CD4-positive, CD25-positive, alpha-beta regulatory T cell (primary cell): ENCODE measurements at regions not wholly inside any gene's neighbourhood (a gene's known extent, or its start where the extent isn't known, plus 50 kb on each side); places are given as distances from the start of the nearest gene placed in this dataset.

ENCODE experiments used
- ATAC-seq, 2 donors: fragments of 150-1000 bp; cut with Tn5 transposase; one replicate each; pipeline ENCODE4 v1.10.0; 2021; ENCODE audit warnings: low read depth in 2 of 2, moderate number of reproducible peaks in 2 of 2, moderate library complexity in 1 of 2
- DNase-seq, 3 donors: peaks; one replicate each; pipeline versions ENCODE4 v3.0.0 to v3.0.0-alpha.2; 2012 to 2022; ENCODE audit warnings: mixed read lengths in 1 of 3
- H3K27ac ChIP-seq: one replicate; pipeline ENCODE4 v1.7.0; 2013; ENCODE audit warnings: mild to moderate bottlenecking, low read length; ENCODE audit not compliant: insufficient read depth, poor library complexity, severe bottlenecking
- H3K27me3 ChIP-seq: one replicate; pipeline ENCODE4 v1.7.0; 2013; ENCODE audit warnings: low read length; ENCODE audit not compliant: control insufficient read depth, insufficient read depth
- H3K36me3 ChIP-seq: one replicate; pipeline ENCODE4 v1.7.0; 2013; ENCODE audit warnings: mild to moderate bottlenecking, low read length, moderate library complexity; ENCODE audit not compliant: control insufficient read depth, insufficient read depth
- H3K4me1 ChIP-seq: 2 replicates; pipeline ENCODE4 v1.7.0; 2013; ENCODE audit warnings: mild to moderate bottlenecking, low read length; ENCODE audit not compliant: insufficient read depth, control insufficient read depth, poor library complexity, severe bottlenecking
- H3K4me3 ChIP-seq: one replicate; pipeline ENCODE4 v1.7.0; 2013; ENCODE audit warnings: low read depth, mild to moderate bottlenecking, low read length, moderate library complexity
- H3K9me3 ChIP-seq, 2 experiments: 1 replicate in 1 of 2; 2 replicates in 1 of 2; pipeline ENCODE4 v1.7.0; 2013; ENCODE audit warnings: low read length in 2 of 2, mild to moderate bottlenecking in 1 of 2, moderate library complexity in 1 of 2; ENCODE audit not compliant: control insufficient read depth in 2 of 2
- H3K27ac Mint-ChIP-seq, 3 donors: one replicate each; pipeline ENCODE4 v1.8.0; 2020 to 2022; ENCODE audit warnings: mild to moderate bottlenecking in 3 of 3, mixed read lengths in 3 of 3, moderate library complexity in 2 of 3
- H3K27me3 Mint-ChIP-seq: one replicate; pipeline ENCODE4 v1.8.0; 2022; ENCODE audit warnings: mild to moderate bottlenecking, mixed read lengths
- H3K36me3 Mint-ChIP-seq: one replicate; pipeline ENCODE4 v1.8.0; 2020; ENCODE audit warnings: mixed read lengths
- H3K4me1 Mint-ChIP-seq, 4 donors: one replicate each; pipeline ENCODE4 v1.8.0; 2020 to 2022; ENCODE audit warnings: mixed read lengths in 4 of 4, mild to moderate bottlenecking in 1 of 4
- H3K4me3 Mint-ChIP-seq, 4 donors: one replicate each; pipeline ENCODE4 v1.8.0; 2020 to 2022; ENCODE audit warnings: mild to moderate bottlenecking in 4 of 4, mixed read lengths in 4 of 4, moderate library complexity in 3 of 4
- H3K9me3 Mint-ChIP-seq, 7 donors: one replicate each; pipeline ENCODE4 v1.8.0; 2020 to 2022; ENCODE audit warnings: mixed read lengths in 7 of 7, mild to moderate bottlenecking in 3 of 7, moderate library complexity in 2 of 7

DNA sequence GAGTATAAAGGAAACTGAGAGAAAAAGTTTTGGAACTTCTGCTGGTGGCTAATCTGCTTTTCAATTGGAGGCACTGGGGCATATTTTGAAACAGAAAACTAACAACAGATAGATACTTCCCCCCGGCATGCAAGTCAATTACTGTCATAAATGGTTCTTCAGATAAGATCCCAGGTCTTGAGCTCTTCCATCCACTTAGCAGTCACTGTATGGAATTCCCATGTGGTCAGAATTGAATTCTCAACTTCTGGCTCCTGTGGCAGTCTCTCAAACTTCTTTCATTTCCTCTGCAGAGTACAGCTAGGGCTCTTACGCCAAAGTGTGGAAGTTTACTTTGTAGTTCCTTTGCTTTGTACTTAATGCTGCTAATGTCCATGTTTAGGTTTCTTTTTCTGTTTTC, 452.2 kb downstream of the IPO8 start:
- no peaks in the 10 kb centered on the region for H3K4me1 Mint-ChIP-seq
- H3K9me3 Mint-ChIP-seq, result peaks cover 0 to 2% (median 0%) of the 10 kb centered on the region in 7 donors
- H3K9me3 ChIP-seq, result no peaks in the 10 kb centered on the region
- H3K27me3 Mint-ChIP-seq, result no peaks in the 10 kb centered on the region
- H3K27ac Mint-ChIP-seq, result no peak overlapping the region
- H3K27ac ChIP-seq, result no peak overlapping the region
- DNase-seq (no peak), ATAC-seq (no peak)
- H3K36me3 ChIP-seq, result no peaks in the 10 kb centered on the region
- no peaks in the 10 kb centered on the region for H3K36me3 Mint-ChIP-seq
- no peaks in the 10 kb centered on the region for H3K27me3 ChIP-seq
- no peaks in the 10 kb centered on the region for H3K4me1 ChIP-seq
- no peak overlapping the region for H3K4me3 Mint-ChIP-seq
- no peak overlapping the region for H3K4me3 ChIP-seq

DNA sequence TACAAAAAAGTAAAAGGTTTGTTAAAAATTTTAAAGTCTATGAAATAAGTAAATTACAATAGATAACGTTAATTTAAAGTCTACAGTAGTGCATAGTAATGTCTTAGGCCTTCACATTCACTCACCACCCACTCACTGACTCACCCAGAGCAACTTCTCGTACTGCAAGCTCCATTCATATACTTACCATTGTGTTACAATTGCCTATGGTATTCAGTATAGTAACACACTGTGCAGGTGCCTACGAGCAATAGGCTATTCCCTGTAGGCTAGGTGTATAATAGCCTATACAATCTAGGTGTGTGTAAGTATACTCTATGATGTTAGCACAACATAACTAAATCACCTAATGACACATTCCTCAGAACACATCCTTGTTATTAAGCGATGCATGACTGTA, 435.3 kb upstream of the TMTC1 start:
- DNase-seq, result no peak
- no peak for ATAC-seq
- Histone ChIP-seq H3K36me3 (no peaks in the 10 kb centered on the region), H3K4me3 (no peak overlapping the region), H3K27me3 (peaks cover 1% of the 10 kb centered on the region), H3K4me1 (no peaks in the 10 kb centered on the region), H3K9me3 (no peaks in the 10 kb centered on the region), H3K27ac (no peak overlapping the region)
- Mint-ChIP-seq H3K27ac (no peak overlapping the region), H3K4me3 (no peak overlapping the region), H3K27me3 (no peaks in the 10 kb centered on the region), H3K9me3 (no peaks in the 10 kb centered on the region), H3K36me3 (no peaks in the 10 kb centered on the region), H3K4me1 (no peaks in the 10 kb centered on the region)

DNA sequence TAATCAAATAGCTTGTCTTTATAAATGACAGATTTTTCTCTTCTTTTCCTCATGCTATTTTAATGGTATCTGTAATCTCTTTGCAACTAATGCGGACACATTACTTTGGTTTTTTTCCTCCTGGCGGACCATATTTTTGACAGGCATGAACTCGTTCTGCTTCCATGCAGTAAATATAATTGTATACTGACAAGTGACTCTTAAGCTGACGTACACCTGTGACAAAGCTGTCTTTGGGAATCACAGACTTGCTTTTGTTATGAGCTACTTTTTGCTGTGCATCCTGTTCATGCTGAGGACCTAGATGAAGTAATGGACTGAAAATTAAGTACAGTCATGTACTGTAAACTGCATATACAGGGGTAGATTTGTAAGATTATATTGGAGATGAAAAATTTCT, 434.3 kb upstream of the TMTC1 start:
- ATAC-seq (no peak), DNase-seq (no peak)
- H3K27ac Mint-ChIP-seq, result no peak overlapping the region
- H3K27me3 ChIP-seq, result peaks cover 1% of the 10 kb centered on the region
- H3K36me3 Mint-ChIP-seq, result no peaks in the 10 kb centered on the region
- no peak overlapping the region for H3K4me3 Mint-ChIP-seq
- no peak overlapping the region for H3K4me3 ChIP-seq
- no peaks in the 10 kb centered on the region for H3K27me3 Mint-ChIP-seq
- H3K9me3 Mint-ChIP-seq, result peaks cover 0 to 2% (median 0%) of the 10 kb centered on the region in 7 donors
- H3K9me3 ChIP-seq, result no peaks in the 10 kb centered on the region
- H3K36me3 ChIP-seq, result no peaks in the 10 kb centered on the region
- no peaks in the 10 kb centered on the region for H3K4me1 ChIP-seq
- H3K4me1 Mint-ChIP-seq, result no peaks in the 10 kb centered on the region
- no peak overlapping the region for H3K27ac ChIP-seq

DNA sequence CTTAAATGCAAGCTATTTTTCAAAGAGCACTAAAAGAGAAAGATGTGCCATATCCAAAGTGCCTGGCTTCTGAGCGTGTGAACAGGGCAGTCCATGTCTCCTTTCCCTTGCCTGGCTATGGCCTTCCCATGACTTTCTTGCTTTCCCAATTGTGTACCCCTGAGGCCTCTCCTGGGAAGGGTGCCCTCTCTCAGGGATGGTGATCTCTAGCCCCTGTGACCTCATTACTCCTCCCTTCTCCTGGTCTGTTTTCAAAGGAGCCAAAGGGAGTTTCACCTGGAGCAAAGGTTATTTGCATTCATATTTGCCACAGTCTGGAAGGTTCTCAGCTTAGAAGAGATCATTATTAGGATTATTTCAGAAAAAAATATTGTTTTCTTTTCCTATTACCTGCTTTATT, 429.4 kb upstream of the TMTC1 start:
- Histone ChIP-seq H3K36me3 (no peaks in the 10 kb centered on the region), H3K27me3 (no peaks in the 10 kb centered on the region), H3K27ac (no peak overlapping the region), H3K4me3 (no peak overlapping the region), H3K4me1 (no peaks in the 10 kb centered on the region), H3K9me3 (no peaks in the 10 kb centered on the region)
- no peak overlapping the region for H3K4me3 Mint-ChIP-seq
- DNase-seq, result no peak
- H3K27me3 Mint-ChIP-seq, result no peaks in the 10 kb centered on the region
- ATAC-seq, result no peak
- peaks cover 0 to 2% (median 0%) of the 10 kb centered on the region in 7 donors for H3K9me3 Mint-ChIP-seq
- H3K36me3 Mint-ChIP-seq, result no peaks in the 10 kb centered on the region
- H3K4me1 Mint-ChIP-seq, result no peaks in the 10 kb centered on the region
- H3K27ac Mint-ChIP-seq, result no peak overlapping the region

DNA sequence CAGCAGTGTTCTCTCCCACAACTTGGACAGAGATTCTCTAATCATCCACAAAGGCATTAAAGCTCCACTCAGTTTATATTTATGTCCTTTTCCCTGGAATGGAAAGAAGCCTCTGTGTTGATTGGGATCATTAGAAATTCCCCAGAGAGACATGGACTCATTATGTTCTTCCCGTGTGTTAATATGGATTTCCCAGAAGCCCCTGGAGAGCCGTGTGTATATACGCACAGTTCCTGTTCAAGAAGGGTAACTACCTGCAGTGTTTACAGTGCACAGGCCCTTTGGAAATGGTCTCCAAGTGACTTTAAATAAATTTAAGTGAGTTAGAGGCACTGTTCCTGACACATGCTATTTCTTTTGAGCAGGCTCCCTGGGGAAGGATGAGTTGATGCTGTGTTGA, 428.0 kb upstream of the TMTC1 start:
- no peak for DNase-seq
- H3K9me3 ChIP-seq, result no peaks in the 10 kb centered on the region
- no peak overlapping the region for H3K27ac ChIP-seq
- peaks cover 0 to 2% (median 1%) of the 10 kb centered on the region in 7 donors for H3K9me3 Mint-ChIP-seq
- H3K4me1 Mint-ChIP-seq, result no peaks in the 10 kb centered on the region
- no peaks in the 10 kb centered on the region for H3K27me3 Mint-ChIP-seq
- H3K4me1 ChIP-seq, result no peaks in the 10 kb centered on the region
- no peaks in the 10 kb centered on the region for H3K36me3 Mint-ChIP-seq
- no peak overlapping the region for H3K27ac Mint-ChIP-seq
- no peak overlapping the region for H3K4me3 Mint-ChIP-seq
- no peaks in the 10 kb centered on the region for H3K36me3 ChIP-seq
- no peak for ATAC-seq
- no peaks in the 10 kb centered on the region for H3K27me3 ChIP-seq
- no peak overlapping the region for H3K4me3 ChIP-seq

DNA sequence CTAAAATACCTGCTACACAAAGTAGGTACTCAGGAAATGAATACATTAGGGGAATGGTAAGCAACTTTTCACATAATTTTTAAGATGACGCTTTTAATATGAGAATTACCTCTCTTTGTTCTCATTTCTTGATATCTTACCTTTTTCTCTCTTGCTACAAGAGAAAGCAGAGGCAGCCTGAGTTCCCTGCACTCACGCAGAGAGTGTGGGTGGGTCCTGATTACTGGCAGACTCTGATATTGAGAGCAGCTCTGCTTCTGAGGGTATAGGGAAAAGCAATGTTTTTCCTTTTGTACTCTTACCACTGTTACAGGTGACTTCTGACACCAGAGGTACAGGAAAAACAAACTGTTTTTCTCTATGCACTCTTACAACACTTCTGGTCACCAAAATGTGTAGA, 420.2 kb upstream of the TMTC1 start:
- no peaks in the 10 kb centered on the region for H3K36me3 Mint-ChIP-seq
- H3K4me1 Mint-ChIP-seq, result no peaks in the 10 kb centered on the region
- Histone ChIP-seq H3K27me3 (peaks cover 3% of the 10 kb centered on the region), H3K9me3 (no peaks in the 10 kb centered on the region), H3K27ac (no peak overlapping the region), H3K36me3 (no peaks in the 10 kb centered on the region), H3K4me3 (no peak overlapping the region), H3K4me1 (no peaks in the 10 kb centered on the region)
- H3K27ac Mint-ChIP-seq, result no peak overlapping the region
- no peak for DNase-seq
- no peak for ATAC-seq
- H3K4me3 Mint-ChIP-seq, result no peak overlapping the region
- H3K9me3 Mint-ChIP-seq, result peaks cover 0 to 10% (median 0%) of the 10 kb centered on the region in 7 donors
- peaks cover 18% of the 10 kb centered on the region for H3K27me3 Mint-ChIP-seq

DNA sequence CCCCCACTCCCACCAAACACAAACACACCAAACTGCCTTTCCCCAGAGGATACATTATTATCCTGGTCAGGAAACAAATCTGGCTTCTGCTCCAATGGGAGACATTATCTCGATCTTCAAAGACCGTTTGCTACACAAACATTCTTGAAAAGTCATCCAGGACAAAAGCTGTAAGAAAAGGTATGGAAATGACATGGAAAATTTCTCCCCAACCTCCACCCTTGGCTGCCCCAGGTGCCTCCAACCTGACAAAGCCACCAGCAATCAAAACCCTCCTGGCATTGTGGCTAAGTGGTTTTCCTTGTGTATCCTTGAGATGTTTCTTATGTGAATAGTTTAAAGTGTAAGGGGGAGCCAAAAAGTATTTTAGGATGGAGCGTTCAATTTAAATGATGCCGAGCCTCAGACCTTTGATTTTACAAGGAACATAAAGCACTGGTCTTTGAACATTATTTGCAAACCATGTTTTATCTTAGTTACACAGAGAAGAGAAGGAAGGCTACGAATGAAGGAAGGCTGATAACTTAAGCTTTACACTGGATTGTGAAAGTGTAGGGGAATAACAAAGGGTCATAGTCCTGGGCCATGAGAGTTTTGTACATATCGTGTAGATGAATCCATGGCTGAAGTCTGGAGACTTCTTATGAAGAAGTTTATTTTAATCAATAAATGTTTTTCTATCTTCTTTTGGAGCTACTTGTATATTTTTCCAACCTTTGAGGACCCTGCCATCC, 418.9 kb upstream of the TMTC1 start:
- peaks cover 3% of the 10 kb centered on the region for H3K27me3 ChIP-seq
- Mint-ChIP-seq H3K27ac (no peak overlapping the region), H3K4me1 (no peaks in the 10 kb centered on the region), H3K9me3 (peaks cover 0 to 8% (median 0%) of the 10 kb centered on the region in 7 donors), H3K27me3 (peaks cover 18% of the 10 kb centered on the region), H3K36me3 (no peaks in the 10 kb centered on the region), H3K4me3 (no peak overlapping the region)
- ATAC-seq (no peak), DNase-seq (no peak)
- no peak overlapping the region for H3K27ac ChIP-seq
- H3K4me3 ChIP-seq, result no peak overlapping the region
- H3K4me1 ChIP-seq, result no peaks in the 10 kb centered on the region
- H3K9me3 ChIP-seq, result no peaks in the 10 kb centered on the region
- H3K36me3 ChIP-seq, result no peaks in the 10 kb centered on the region
